ENCODE measurements at regions not wholly inside any gene's neighbourhood (a gene's known extent, or its start where the extent isn't known, plus 50 kb on each side); places are given as distances from the start of the nearest gene placed in this dataset.

DNA sequence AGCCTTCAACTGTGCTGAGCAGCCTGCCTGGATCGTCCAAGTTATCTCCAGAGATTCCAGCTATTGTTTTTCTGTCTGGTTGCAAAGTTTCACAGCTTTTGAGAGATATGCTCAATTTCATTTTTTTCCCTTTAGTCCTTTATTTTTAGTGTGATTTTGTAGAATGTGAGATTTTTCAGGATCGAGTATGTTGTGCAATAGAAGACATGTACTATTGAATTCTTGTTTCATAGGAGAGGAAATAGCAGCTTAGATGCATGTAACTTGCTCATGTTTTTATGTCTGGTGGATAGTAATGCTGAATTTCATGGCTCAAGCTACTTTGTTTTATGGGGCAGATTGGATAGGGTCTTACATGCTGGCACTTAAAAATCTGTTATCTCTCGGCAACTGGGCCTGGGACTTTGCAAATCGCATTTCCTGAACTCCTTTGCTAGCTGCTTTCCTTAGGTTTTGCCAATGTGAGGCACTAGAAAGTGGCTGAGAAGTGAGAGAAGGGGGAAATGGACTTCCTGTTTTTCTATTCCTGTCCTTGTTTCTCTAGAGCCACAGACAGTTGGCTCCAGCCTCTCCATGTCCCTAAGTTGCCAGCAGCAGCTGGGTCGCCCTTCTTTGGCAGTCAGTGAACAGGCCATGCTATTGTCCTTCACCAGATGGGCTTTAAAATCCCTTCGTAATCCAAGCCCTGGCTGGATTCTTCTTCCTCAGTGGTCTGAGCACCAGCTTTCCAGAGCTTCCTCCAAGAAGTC, 101.4 kb upstream of the PDE4B start:
- H3K4me3 ChIP-seq (ENCODE audit: low read depth, poor library complexity, severe bottlenecking), result no peak overlapping the region
- intact Hi-C loops (cut with DNase I; ENCODE audit: low total_unique reads), result no loop called here
- 60 to 62% methylated on average over 6 of the region's 6 CpGs for WGBS, 2 donors
- DNase-seq (ENCODE audit: low spot score in 2 of 2), result no peak
- TF ChIP-seq, protein P1, sequence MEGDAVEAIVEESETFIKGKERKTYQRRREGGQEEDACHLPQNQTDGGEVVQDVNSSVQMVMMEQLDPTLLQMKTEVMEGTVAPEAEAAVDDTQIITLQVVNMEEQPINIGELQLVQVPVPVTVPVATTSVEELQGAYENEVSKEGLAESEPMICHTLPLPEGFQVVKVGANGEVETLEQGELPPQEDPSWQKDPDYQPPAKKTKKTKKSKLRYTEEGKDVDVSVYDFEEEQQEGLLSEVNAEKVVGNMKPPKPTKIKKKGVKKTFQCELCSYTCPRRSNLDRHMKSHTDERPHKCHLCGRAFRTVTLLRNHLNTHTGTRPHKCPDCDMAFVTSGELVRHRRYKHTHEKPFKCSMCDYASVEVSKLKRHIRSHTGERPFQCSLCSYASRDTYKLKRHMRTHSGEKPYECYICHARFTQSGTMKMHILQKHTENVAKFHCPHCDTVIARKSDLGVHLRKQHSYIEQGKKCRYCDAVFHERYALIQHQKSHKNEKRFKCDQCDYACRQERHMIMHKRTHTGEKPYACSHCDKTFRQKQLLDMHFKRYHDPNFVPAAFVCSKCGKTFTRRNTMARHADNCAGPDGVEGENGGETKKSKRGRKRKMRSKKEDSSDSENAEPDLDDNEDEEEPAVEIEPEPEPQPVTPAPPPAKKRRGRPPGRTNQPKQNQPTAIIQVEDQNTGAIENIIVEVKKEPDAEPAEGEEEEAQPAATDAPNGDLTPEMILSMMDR (IDR thresholded peaks at IDR 0.05), result no peak
- TF ChIP-seq POLR2A (IDR thresholded peaks at IDR 0.05), result no peak

DNA sequence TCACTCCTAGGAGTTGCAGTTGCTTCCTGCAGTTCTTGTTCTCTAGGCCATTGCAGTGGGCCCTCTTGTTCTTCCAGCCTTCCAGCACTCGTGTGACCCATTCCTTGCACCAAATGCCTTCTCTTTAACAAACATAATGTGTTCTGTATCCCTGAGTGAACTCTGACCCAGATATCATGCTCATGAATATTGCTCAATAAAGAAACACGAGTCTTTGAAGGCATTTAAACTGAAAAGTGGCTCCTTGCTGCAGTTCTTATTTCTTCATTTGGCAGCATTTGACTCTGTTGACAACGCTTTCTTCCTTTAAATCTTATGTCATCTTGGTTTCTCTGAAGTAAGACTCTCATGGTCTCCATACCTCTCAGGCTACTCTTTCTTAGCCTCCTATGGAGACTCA, 100.7 kb upstream of the PDE4B start:
- no peak overlapping the region for H3K4me3 ChIP-seq (ENCODE audit: low read depth, poor library complexity, severe bottlenecking)
- TF ChIP-seq POLR2A (IDR thresholded peaks at IDR 0.05), result no peak
- TF ChIP-seq, protein P1 (IDR thresholded peaks at IDR 0.05), result no peak
- DNase-seq (ENCODE audit: low spot score in 2 of 2), result no peak
- intact Hi-C loops (cut with DNase I; ENCODE audit: low total_unique reads), result no loop called here
- 64 to 66% methylated on average over 3 of the region's 3 CpGs for WGBS, 2 donors

DNA sequence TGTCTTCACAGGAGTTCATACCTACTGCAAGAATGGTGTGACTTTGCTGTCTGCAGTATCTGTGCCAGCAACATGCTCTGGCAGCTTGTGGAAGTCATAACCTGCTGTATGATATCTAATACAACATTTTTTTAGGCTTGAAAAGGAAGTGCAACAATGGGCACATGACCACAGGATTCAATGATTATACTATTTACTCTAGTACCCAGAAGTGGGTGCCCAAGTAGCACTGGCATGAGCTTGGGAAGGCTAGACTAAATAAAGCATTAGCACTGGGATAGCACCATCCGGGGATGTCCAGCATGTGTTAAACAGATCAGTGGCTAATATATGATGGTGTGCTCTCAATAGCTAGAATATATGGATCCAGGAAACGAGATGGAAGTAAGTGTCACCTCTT, 98.6 kb upstream of the PDE4B start:
- intact Hi-C loops (cut with DNase I; ENCODE audit: low total_unique reads), result no loop called here

DNA sequence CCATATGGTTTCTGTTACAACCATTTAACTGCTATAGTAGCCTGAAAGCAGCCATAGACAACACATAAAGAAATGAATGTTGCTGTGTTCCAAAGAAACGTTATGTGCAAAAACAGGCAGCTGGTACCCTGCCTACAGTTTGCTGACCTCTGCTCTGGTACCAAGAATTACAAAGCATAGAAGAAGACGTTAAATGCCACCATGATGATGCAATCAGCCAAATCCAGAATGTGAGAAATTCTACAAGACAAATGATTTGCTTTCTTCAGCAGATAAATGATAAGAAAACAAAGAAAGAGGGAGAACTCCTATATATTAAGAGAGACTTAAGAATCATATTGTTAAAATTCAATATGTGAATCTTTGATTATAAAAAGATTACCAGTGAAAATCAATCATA, 97.8 kb upstream of the PDE4B start:
- intact Hi-C loops (cut with DNase I; ENCODE audit: low total_unique reads), result no loop called here
- TF ChIP-seq, protein P1 (IDR thresholded peaks at IDR 0.05), result no peak
- no peak for TF ChIP-seq POLR2A (IDR thresholded peaks at IDR 0.05)
- no peak overlapping the region for H3K4me3 ChIP-seq (ENCODE audit: low read depth, poor library complexity, severe bottlenecking)
- no peak for DNase-seq (ENCODE audit: low spot score in 2 of 2)
- WGBS, 2 donors, result 42 to 59% methylated on average over 2 of the region's 2 CpGs

More for the DNA sequence above, 98.6 kb upstream of the PDE4B start:
- no peak for DNase-seq (ENCODE audit: low spot score in 2 of 2)
- 66 to 81% methylated on average over 2 of the region's 2 CpGs for WGBS, 2 donors
- TF ChIP-seq, protein P1 (IDR thresholded peaks at IDR 0.05), result no peak
- no peak for TF ChIP-seq POLR2A (IDR thresholded peaks at IDR 0.05)
- H3K4me3 ChIP-seq (ENCODE audit: low read depth, poor library complexity, severe bottlenecking), result no peak overlapping the region

DNA sequence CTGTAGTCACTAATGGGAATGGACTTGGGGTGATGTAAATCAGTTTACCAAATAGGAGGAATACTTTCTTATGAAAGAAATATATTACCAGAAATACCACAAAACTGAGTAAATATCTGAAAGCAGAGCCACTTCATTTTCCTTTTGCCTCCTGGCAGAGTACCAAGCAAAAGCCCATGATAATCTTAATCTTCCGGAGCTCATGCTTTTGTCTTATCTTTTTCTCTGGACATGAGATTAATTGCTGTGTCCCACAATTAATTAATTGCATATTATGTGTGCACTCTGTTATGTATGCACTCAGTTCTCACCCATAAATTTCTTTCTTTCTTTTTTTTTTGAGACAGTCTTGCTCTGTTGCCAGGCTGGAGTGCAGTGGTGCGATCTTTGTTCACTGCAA, 94.1 kb upstream of the PDE4B start:
- WGBS, 2 donors, result 79 to 86% methylated on average over 2 of the region's 2 CpGs
- no peak for DNase-seq (ENCODE audit: low spot score in 2 of 2)
- TF ChIP-seq POLR2A (IDR thresholded peaks at IDR 0.05), result no peak
- TF ChIP-seq, protein P1 (IDR thresholded peaks at IDR 0.05), result no peak
- no peak overlapping the region for H3K4me3 ChIP-seq (ENCODE audit: low read depth, poor library complexity, severe bottlenecking)
- intact Hi-C loops (cut with DNase I; ENCODE audit: low total_unique reads), result no loop called here

DNA sequence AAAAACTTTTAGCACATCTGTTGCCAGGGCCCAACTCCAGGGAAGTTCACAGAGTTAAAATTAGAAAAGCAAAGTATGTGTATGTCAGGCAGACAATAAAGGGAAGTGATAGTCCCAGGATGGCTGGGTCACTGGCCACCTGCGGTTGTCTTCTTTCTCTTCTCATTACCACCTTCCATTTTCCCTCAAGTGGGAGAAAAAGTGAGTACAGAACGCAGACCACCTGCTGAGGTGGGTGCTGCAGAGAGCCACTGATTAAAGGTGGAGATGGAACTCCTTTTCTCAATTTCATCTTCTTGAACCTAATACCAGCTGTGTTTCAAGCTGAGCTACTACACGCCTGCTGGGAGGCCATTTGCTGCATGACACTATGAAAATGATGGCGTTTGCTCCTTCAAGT, 88.8 kb upstream of the PDE4B start:
- intact Hi-C loops (cut with DNase I; ENCODE audit: low total_unique reads), result no loop called here
- no peak for TF ChIP-seq POLR2A (IDR thresholded peaks at IDR 0.05)
- TF ChIP-seq, protein P1 (IDR thresholded peaks at IDR 0.05), result no peak
- WGBS, 2 donors, result 59 to 76% methylated on average over 4 of the region's 4 CpGs

More for the DNA sequence above, 88.8 kb upstream of the PDE4B start:
- DNase-seq (ENCODE audit: low spot score in 2 of 2), result no peak
- no peak overlapping the region for H3K4me3 ChIP-seq (ENCODE audit: low read depth, poor library complexity, severe bottlenecking)

Measured in lower leg skin (tissue), 4 donors.